Inflammatory macrophage (primary cell): ENCODE measurements at regions not wholly inside any gene's neighbourhood (a gene's known extent, or its start where the extent isn't known, plus 50 kb on each side); places are given as distances from the start of the nearest gene placed in this dataset.
"Not testable (repeated sequence)": the region's sequence is repeated elsewhere in the genome, so short reads cannot be mapped to it uniquely, and the experiment has no call there.

Source experiments
- DNase-seq, 2 donors: peaks; one replicate each; pipeline ENCODE4 v3.0.0-alpha.2; 2020 to 2022

DNA sequence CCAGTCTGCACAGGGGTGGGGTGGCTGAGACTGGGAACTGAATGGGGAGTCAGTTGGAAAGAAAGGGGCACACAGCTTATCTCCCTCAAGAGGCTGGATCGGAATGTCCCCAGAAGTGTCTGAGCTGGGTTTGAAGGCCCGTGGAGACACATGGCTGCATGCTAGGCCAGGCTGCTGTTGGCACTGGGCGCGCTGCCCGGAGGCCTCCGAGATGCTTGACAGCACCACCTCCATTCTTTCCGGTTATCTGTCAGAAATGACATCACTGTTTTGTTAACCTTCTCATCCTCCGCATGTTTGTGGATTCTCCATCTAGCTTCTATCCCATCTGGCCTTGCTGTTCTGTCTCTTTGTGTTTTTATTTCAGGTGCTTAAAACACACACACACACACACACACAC, 85.5 kb downstream of the APIP start:
- no peak for DNase-seq

DNA sequence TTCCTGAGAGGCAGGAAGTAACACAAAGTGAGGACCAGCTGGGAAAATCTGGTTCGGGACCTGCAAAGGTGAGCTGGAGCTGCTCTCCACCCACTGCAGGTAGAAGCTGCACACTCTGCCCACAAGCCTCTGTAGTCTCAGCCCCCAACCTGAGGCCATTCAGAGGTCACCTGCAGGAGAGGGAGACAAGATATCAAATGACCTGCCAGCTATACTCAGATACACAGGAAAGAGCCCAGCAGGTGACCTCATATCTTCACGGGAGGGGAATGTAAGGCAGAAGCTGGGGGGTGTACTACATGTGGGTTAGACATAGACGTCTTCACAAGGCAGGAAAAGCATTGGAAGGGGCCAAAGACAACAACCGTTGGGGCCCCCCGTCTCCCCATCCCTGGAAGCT, 86.1 kb downstream of the APIP start:
- DNase-seq, result no peak

DNA sequence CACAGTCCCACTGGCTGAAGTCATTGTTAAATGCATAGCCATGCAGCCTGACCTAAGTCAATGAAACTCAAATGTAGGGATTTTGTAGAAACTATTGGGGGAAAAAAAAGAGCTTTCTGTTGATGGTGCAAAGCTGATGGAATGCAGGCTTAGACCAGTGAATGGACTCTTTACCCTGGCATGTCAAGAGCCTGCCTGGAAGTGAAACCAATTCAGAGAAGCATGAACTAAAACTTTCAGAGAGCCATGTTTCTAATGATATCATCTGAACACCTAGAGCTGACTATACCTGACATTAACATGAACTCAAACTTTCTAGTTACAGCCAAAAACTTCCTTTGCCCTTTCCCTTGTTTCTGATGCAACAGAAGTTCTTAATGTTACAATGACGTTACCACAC, 89.0 kb downstream of the APIP start:
- DNase-seq, result no peak

- DNase-seq, result no peak
Measured at GRCh38 chr11:34826384-34826726, 89.8 kb downstream of the APIP start.

GRCh38 chr11:34825670-34826383, 90.4 kb downstream of the APIP start:
- DNase-seq, result no peak

- DNase-seq, result no peak
Measured at GRCh38 chr11:34825315-34825669, 90.9 kb downstream of the APIP start.

DNA sequence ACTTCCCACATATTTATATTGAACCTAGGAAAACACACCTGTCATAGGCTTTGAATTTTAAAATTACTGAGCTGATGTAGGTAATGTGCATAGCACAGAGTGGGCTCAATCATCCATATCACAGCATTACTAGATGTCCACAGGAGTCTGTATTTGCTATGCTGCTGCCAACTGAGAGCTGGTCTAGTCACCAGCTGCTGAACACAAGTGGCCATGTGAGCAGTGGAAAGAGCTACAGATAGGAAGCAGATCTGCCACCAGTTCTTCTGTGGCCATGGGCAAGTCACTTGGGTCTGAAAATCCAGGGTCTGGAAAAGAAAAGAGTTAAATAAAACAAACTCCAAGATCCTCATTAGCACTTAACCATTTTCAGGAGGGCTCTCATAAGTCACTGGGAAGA, 91.8 kb downstream of the APIP start:
- no peak for DNase-seq

DNA sequence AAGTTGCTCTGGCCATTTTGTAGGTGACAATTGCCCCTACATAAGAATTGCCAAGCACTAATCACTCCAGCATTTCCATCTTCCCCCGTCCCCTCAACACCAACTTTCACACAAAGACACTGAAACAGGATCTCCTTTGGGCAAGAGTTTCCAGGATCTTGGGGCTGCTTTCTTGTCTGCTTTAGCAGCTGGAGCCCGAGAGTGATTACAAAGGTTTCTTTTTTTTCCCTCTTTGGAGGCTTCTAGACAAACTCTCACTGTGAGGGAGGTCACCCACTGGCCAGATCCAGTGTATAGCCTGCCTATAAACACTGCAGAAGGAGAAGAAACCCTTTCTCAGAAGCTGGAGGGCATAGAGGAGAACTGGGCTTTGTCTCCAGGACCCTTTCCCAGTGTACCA, 92.5 kb downstream of the APIP start:
- no peak for DNase-seq

DNA sequence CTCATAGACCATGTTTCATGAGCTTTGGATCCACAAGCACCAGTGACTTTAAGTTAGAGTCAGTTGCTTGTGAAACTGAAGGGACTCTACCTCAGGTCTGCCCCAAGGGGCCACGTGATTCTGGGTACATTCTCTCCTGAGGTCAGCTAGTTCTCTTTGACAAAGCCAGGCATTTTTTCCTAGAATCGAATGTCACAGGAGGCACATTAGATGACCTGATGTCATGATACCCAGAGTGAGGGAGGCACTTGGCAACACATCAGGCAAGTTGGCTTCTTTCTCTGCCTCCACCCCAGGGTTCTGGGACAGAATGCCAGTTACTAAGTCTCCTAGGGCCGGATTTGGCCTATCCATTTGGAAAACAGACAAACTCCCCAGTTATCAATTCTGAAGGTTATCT, 93.0 kb downstream of the APIP start:
- DNase-seq, result no peak

GRCh38 chr11:34819740-34820482, 96.3 kb downstream of the APIP start:
- no peak for DNase-seq

DNA sequence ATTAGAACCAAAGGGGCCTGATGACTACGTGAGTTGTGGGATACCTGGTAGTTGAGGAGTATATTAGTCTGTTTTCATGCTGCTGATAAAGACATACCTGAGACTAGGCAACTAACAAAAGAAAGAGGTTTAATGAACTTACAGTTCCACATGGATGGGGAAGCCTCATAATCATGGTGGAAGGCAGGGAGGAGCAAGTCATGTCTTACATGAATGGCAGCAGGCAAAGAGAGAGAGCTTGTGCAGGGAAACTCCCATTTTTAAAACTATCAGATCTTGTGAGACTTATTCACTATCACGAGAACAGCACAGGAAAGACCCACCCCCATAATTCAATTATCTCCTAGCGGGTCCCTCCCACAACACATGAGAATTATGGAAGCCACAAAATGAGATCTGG, 98.4 kb downstream of the APIP start:
- not testable (repeated sequence) for DNase-seq

GRCh38 chr11:34816698-34817213, 99.4 kb downstream of the APIP start:
- DNase-seq, result no peak

GRCh38 chr11:34812905-34813576, 103.1 kb downstream of the APIP start:
- DNase-seq, result no peak

- no peak for DNase-seq
Measured at GRCh38 chr11:34811858-34812257, 104.3 kb downstream of the APIP start.

- DNase-seq, result no peak
Measured at GRCh38 chr11:34810107-34810562, 106.0 kb downstream of the APIP start.

- DNase-seq, result no peak
Measured at GRCh38 chr11:34809191-34810106, 106.7 kb downstream of the APIP start.

DNA sequence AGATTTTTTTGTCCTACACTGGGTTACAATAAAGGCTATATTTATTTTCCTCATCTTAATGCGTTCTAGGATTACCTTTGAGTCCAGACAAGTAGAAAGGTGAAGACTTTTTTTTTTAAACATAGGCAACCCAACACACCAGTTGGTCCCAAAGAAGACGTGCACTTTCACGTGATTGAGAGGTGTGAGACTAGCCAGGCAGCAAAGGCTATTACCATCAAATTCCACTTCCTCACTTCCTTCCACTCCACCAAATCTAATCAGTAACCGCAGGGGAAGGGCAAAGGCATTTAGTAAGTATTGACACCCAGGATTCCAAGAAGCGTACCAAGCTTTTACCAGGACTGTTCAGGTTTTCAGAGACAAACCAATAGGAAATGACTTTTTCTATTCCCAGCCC, 109.3 kb downstream of the APIP start:
- no peak for DNase-seq

GRCh38 chr11:34805937-34806336, 110.2 kb downstream of the APIP start:
- DNase-seq, result no peak

DNA sequence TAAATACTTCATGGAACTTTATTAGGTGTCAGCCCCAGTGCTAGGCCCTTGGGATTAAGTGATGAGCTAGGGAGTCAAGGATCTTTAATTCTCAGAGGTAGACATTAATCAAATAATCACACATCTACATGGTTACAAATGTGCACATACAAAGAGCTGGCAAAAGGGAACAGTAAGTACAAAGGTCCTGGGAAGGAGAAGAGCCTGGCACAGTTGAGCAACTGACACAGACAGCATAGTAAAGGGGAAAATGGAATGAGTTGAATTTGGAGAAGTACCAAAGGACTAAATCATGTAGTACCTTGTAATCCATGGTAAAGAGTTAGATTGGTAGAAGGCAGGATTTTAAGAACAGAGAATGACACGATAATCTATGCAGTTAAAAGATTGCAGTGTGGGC, 116.3 kb downstream of the APIP start:
- DNase-seq, result no peak

DNA sequence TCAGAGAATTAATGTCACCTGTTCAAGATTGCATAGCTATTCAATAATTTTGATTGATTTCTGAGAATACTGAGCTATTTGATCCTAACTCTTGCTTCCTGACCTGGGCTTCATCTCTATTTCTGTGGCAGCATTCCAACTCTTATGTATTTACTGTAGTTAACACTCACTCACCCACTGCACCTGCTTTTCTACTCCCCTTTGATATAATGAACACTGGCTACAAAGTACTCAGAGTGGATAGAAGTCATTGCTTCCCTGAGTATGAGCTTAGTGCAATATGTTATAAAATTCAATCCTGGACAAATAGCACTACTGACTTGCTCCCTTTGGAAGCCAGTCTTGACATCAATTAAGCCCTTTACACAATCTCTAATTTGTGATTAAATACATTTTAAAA, 117.2 kb downstream of the APIP start:
- DNase-seq, result no peak

DNA sequence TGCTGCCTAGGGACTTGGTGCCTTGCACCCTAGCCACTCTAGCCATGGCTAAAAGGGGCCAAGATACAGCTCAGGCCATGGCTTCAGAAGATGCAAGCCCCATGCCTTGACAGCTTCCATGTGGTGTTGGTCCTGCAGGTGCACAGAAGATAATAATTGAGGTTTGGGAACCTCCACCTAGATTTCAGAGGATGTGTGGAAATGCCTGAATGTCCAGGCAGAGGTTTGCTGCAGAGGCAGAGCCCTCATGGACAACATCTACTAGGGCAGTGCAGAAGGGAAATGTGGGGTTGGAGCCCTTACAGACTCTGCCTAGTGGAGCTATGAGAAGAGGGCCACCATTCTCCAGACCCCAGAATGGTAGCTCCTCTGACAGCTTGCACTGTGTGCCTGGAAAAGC, 118.7 kb downstream of the APIP start:
- DNase-seq, result not testable (repeated sequence)

- DNase-seq, result no peak
Measured at GRCh38 chr11:34795641-34796040, 120.5 kb downstream of the APIP start.

- DNase-seq, result no peak
Measured at GRCh38 chr11:34794696-34795095, 121.5 kb downstream of the APIP start.
